ENCODE measurements at regions not wholly inside any gene's neighbourhood (a gene's known extent, or its start where the extent isn't known, plus 50 kb on each side); places are given as distances from the start of the nearest gene placed in this dataset.

DNA sequence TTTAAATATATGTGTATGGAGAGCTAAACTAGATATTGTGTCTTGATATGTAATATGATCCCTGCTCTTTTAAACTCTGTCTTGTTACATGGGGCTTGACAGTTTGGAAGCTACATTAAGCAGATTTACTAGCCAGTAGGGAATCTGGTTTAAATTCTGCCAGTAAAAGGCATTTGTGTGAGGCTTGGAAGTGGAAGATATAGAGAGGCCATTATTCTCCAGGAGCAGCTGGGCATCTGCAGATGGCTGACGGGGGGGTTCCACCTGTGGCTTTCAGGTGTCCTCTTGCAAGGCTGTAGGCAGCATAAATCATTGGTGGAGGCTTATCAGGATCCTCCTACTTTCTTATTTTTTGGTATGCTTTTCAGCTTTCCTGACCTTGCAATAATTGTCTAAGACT is 179.1 kb upstream of the FBXL7 start:
- no peaks in the 10 kb centered on the region for H3K79me2 ChIP-seq (ENCODE audit: low read length)
- H3K9me3 ChIP-seq (ENCODE audit: low read length): peaks cover 5% of the 10 kb centered on the region; the same call in 1 of the 2 replicates
- ChIA-PET POLR2A (ENCODE audit: unreplicated experiment) (no interaction called here), CTCF (no interaction called here)
- intact Hi-C loops (cut with micrococcal nuclease): no loop called here
- H3K4me2 ChIP-seq (ENCODE audit: low read length): no peak overlapping the region
- no peaks in the 10 kb centered on the region for H3K36me3 ChIP-seq (ENCODE audit: low read depth, low read length)
- no peak for ATAC-seq
- H3F3A ChIP-seq (ENCODE audit: low read length, unreplicated experiment): no peaks in the 10 kb centered on the region
- TF ChIP-seq EZH2 (IDR thresholded peaks at IDR 0.05; ENCODE audit: low read length, unreplicated experiment) (no peak), EZH2phosphoT487 (IDR thresholded peaks at IDR 0.05; ENCODE audit: borderline replicate concordance, low read length) (no peak)
- TF ChIP-seq, protein P1, sequence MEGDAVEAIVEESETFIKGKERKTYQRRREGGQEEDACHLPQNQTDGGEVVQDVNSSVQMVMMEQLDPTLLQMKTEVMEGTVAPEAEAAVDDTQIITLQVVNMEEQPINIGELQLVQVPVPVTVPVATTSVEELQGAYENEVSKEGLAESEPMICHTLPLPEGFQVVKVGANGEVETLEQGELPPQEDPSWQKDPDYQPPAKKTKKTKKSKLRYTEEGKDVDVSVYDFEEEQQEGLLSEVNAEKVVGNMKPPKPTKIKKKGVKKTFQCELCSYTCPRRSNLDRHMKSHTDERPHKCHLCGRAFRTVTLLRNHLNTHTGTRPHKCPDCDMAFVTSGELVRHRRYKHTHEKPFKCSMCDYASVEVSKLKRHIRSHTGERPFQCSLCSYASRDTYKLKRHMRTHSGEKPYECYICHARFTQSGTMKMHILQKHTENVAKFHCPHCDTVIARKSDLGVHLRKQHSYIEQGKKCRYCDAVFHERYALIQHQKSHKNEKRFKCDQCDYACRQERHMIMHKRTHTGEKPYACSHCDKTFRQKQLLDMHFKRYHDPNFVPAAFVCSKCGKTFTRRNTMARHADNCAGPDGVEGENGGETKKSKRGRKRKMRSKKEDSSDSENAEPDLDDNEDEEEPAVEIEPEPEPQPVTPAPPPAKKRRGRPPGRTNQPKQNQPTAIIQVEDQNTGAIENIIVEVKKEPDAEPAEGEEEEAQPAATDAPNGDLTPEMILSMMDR (conservative IDR thresholded peaks at IDR 0.05; ENCODE audit: low read depth, low read length): no peak
- no peaks in the 10 kb centered on the region for H4K20me1 ChIP-seq (ENCODE audit: low read length)
- BruUV-seq (replicated peaks): no TSS peak
- no peak overlapping the region for H2AFZ ChIP-seq (ENCODE audit: low read length)
- H3K4me3 ChIP-seq (ENCODE audit: low read length): no peak overlapping the region
- no peak for DNase-seq
- H3K4me1 ChIP-seq (ENCODE audit: insufficient read depth, low read length): no peaks in the 10 kb centered on the region
- H3K9me2 ChIP-seq (replicated peaks; ENCODE audit: low read length): no peaks in the 10 kb centered on the region
- no peak overlapping the region for H3K9ac ChIP-seq (ENCODE audit: low read length)
- H3K27ac ChIP-seq (ENCODE audit: low read length): no peak overlapping the region
- no peaks in the 10 kb centered on the region for H3K27me3 ChIP-seq (ENCODE audit: low read length)

DNA sequence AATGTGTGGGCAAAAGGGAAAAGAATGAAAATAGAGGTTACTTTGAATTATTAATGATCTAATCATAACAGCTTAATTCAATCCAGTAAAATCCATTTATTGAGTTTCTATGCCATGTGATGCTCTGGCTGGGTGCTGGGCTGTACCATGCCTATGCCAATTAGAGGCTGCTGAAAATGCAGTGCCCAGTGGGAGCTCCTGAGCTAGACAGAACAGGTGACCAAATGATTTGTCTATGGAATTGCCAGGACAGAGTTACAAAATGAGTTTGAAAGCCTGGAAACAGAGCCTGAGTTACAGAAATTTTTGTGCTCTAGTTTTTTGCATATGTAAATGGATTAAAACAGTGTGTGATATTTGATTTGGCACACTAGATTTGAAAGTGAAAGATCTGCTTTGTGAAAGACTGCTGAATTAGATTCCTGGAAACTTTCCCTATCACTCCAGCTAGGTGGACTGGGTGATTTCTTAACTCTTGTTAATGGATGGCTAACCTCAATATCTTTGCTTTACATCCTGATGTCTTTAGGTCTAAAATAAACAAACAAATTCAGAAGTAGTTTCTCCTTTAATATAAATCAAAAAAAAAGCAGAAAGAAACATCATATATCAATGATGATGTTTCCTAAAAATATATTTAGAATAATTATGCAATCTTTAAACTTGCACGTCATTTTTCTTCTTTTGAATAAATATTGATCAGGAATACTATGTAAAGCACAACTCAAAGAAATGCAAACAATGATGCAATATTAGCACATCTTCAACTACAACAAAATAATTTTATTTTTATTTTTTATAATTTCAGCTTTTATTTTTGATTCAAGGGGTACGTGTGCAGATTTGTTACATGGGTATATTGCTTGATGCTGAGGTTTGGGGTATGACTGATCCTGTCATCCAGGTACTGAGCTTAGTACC is 194.8 kb upstream of the FBXL7 start:
- H3K79me2 ChIP-seq (ENCODE audit: low read length): no peaks in the 10 kb centered on the region
- DNase-seq (no peak), ATAC-seq (no peak)
- H3K27ac ChIP-seq (ENCODE audit: low read length): no peak overlapping the region
- no peaks in the 10 kb centered on the region for H3F3A ChIP-seq (ENCODE audit: low read length, unreplicated experiment)
- intact Hi-C loops (cut with micrococcal nuclease): no loop called here
- no peaks in the 10 kb centered on the region for H3K27me3 ChIP-seq (ENCODE audit: low read length)
- H3K4me3 ChIP-seq (ENCODE audit: low read length): no peak overlapping the region
- no peaks in the 10 kb centered on the region for H3K36me3 ChIP-seq (ENCODE audit: low read depth, low read length)
- ChIA-PET CTCF (no interaction called here), POLR2A (ENCODE audit: unreplicated experiment) (no interaction called here)
- BruUV-seq (replicated peaks): no TSS peak
- H3K9me3 ChIP-seq (ENCODE audit: low read length): 0 out of 2 replicates have a peak, but pooled peaks cover 16% of the 10 kb centered on the region
- TF ChIP-seq, protein P1 (conservative IDR thresholded peaks at IDR 0.05; ENCODE audit: low read depth, low read length): no peak
- no peak for TF ChIP-seq EZH2 (IDR thresholded peaks at IDR 0.05; ENCODE audit: low read length, unreplicated experiment)
- no peak for TF ChIP-seq EZH2phosphoT487 (IDR thresholded peaks at IDR 0.05; ENCODE audit: borderline replicate concordance, low read length)
- H3K4me2 ChIP-seq (ENCODE audit: low read length): no peak overlapping the region
- H3K9ac ChIP-seq (ENCODE audit: low read length): no peak overlapping the region
- H3K4me1 ChIP-seq (ENCODE audit: insufficient read depth, low read length): no peaks in the 10 kb centered on the region
- H3K9me2 ChIP-seq (replicated peaks; ENCODE audit: low read length): no peaks in the 10 kb centered on the region
- no peaks in the 10 kb centered on the region for H4K20me1 ChIP-seq (ENCODE audit: low read length)
- no peak overlapping the region for H2AFZ ChIP-seq (ENCODE audit: low read length)

GRCh38 chr5:15304066-15304731 is 195.8 kb upstream of the FBXL7 start:
- no peaks in the 10 kb centered on the region for H3K36me3 ChIP-seq (ENCODE audit: low read depth, low read length)
- no peak overlapping the region for H3K9ac ChIP-seq (ENCODE audit: low read length)
- BruUV-seq (replicated peaks): no TSS peak
- H3K9me2 ChIP-seq (replicated peaks; ENCODE audit: low read length): no peaks in the 10 kb centered on the region
- H3K27me3 ChIP-seq (ENCODE audit: low read length): no peaks in the 10 kb centered on the region
- H3K9me3 ChIP-seq (ENCODE audit: low read length): 0 out of 2 replicates have a peak, but pooled peaks cover 16% of the 10 kb centered on the region
- no peak overlapping the region for H2AFZ ChIP-seq (ENCODE audit: low read length)
- H3F3A ChIP-seq (ENCODE audit: low read length, unreplicated experiment): no peaks in the 10 kb centered on the region
- no peaks in the 10 kb centered on the region for H3K4me1 ChIP-seq (ENCODE audit: insufficient read depth, low read length)
- no peaks in the 10 kb centered on the region for H3K79me2 ChIP-seq (ENCODE audit: low read length)
- H3K4me2 ChIP-seq (ENCODE audit: low read length): no peak overlapping the region
- ChIA-PET POLR2A (ENCODE audit: unreplicated experiment) (no interaction called here), CTCF (no interaction called here)
- no peak overlapping the region for H3K4me3 ChIP-seq (ENCODE audit: low read length)
- DNase-seq: no peak
- ATAC-seq: no peak
- intact Hi-C loops (cut with micrococcal nuclease): no loop called here
- no peaks in the 10 kb centered on the region for H4K20me1 ChIP-seq (ENCODE audit: low read length)
- TF ChIP-seq, protein P1 (conservative IDR thresholded peaks at IDR 0.05; ENCODE audit: low read depth, low read length): no peak
- TF ChIP-seq EZH2phosphoT487 (IDR thresholded peaks at IDR 0.05; ENCODE audit: borderline replicate concordance, low read length): no peak
- TF ChIP-seq EZH2 (IDR thresholded peaks at IDR 0.05; ENCODE audit: low read length, unreplicated experiment): no peak
- H3K27ac ChIP-seq (ENCODE audit: low read length): no peak overlapping the region

Data from PC-3 (cell line).